Effector CD8-positive, alpha-beta T cell (primary cell): ENCODE measurements at regions not wholly inside any gene's neighbourhood (a gene's known extent, or its start where the extent isn't known, plus 50 kb on each side); places are given as distances from the start of the nearest gene placed in this dataset.

Experiments used
- DNase-seq: peaks from one replicate; lab custom pipeline; 2025; lab: John Stamatoyannopoulos, UW

DNA sequence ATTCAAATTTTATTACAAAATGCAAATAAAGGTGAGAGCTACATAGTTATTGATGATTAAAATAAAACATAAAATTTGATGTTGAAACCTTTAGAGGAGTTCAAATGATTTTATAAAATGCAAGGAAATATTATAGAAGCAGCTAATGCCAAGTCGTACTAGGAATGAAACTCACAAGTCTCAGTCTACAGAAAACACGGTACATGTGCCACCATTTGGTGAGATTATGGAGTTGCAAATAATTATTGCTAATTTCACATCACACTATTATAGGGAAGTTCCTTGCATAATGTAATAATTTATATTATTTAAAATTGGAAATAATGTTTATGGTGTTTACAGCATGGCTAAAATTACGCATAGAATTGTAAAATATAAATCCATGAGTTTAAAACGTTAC lies 1601.7 kb upstream of the TENM3 start:
- DNase-seq: no peak

DNA sequence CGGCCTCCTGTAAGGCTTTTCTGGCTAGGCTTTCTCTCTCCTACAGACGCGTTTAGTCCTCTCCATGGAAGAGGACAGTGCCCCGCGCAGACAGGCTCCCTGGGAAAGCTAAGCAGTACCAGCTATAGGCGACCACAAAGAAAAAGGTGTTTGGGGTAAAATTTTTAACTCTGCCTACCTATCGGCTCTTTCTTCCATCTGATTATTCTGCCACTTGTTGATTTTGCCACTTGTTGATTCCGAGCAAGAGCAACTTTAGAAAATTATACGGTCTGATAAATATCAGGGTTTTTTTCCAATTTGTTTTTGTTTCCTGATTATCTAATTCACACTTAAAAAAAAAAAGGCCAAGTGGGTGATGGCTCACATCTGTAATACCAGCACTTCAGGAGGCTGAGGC lies 1600.5 kb upstream of the TENM3 start:
- DNase-seq: no peak

DNA sequence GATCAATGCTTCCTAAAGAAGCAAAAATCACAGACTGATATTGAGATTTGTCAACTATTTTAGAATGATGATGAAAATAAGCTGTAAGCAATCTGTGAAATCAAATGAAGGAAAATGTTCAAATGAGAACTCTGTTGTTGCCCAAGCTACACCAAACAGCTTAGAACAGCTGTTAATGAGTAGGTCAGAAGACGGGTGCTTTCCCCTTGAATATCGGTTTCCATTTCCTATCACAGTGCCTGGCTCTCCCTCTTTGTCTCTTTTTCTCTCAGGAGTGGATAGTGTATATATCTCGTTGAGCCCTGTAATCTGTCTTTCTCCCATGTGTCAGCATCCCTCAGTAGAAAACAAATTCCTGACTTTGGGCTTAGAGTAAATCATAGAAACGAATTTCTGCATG lies 1592.9 kb upstream of the TENM3 start:
- DNase-seq: no peak

DNA sequence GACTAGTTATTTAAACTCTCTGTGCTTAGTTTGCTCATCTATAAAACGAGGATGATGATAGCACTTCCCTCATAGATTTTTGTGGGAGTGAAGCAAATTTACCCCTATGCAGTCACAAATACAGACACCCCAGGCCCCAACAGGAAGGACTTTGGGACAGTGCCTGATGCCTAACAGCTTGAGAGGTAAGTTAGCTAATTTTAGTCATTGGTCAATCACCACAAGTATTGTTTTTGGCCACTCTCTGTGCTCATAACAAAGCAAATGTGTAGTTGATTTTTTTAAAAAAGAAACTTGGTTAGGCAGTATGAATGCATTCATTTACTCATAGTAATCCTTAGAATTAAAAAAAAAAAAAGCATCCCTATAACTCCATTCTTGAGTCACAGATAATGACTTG lies 1590.7 kb upstream of the TENM3 start:
- no peak for DNase-seq

DNA sequence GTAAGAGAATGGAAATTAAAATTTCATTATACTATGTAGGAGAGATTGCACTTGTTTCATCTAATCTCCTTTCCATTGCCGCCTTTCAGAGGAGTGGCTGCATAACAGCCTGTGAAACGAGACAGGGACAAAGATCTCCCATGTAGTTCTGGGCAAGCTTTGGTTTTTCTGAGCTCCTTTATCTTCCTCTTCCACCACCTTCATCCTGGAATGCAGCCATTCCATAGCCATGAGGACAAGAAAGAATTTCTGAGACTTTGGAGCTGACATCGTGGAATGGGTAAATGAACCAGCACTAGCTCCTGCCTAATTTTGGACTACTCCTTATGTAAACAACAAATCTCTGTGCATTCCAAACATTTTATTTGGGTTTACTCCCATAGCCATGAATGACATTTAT lies 1587.3 kb upstream of the TENM3 start:
- DNase-seq: no peak

DNA sequence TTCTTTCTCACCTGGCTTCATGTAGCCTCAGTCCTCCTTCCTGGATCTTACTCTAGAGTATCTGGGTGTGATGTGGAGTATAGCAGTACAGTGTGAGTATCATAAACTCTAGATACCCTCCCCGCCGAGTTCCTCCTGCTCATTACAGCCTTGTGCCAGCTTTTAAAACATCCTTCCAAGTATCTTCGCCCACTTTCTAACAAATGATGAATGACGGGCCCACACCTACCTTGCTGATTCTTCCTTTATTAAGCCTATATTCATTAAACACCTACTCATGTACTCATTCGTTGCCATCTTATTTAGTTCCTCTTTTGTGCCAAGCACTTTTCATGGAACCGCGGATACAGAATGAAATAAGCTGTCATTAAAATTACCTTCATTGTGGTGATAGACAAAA lies 1585.3 kb upstream of the TENM3 start:
- no peak for DNase-seq

DNA sequence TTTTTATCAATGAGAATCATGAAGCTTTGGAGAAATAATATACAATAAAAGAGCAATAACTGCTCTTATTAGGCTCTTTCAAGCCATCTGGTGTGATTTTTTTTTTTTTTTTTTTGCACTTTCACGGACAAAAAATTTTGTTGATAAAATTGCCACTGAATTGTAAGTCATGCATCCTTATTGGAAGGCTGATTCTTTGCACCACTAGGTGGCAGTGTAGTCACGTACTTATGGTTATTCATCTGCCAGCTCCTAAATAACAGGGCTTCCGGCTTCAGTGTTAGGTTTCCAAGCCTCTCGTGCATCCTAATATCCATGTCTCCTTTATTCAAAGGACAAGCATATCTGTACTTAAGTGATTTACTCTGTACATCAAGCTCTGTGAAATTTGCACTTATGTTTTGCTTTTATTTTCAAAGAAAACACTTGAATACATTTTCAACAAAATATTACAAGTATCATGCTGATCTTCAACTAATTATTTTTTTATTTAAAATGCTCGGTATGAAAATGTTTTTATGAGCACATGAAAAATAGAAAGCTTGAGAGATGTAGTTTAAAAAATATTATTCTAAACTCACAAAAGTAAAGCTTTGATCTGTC lies 1578.3 kb upstream of the TENM3 start:
- DNase-seq: peak; percentile 22

DNA sequence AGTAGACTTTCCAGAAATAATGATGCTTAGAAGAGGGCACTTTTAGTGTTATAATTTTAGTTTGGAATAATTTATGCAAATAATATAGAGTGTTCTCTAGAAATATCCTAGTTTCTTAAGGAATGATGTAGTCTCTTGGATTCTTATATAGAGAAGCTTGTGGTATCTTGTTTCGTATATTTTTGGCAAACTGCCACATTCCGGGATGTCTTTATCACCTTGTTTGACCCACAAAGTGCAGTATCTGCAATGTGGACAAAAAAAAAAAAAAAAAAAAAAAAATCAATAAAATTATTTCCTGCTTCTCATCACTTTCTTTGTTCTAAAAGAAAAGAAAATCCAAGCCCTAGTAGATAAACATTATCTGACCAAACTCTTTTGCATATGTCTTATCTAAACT lies 1577.7 kb upstream of the TENM3 start:
- no peak for DNase-seq

DNA sequence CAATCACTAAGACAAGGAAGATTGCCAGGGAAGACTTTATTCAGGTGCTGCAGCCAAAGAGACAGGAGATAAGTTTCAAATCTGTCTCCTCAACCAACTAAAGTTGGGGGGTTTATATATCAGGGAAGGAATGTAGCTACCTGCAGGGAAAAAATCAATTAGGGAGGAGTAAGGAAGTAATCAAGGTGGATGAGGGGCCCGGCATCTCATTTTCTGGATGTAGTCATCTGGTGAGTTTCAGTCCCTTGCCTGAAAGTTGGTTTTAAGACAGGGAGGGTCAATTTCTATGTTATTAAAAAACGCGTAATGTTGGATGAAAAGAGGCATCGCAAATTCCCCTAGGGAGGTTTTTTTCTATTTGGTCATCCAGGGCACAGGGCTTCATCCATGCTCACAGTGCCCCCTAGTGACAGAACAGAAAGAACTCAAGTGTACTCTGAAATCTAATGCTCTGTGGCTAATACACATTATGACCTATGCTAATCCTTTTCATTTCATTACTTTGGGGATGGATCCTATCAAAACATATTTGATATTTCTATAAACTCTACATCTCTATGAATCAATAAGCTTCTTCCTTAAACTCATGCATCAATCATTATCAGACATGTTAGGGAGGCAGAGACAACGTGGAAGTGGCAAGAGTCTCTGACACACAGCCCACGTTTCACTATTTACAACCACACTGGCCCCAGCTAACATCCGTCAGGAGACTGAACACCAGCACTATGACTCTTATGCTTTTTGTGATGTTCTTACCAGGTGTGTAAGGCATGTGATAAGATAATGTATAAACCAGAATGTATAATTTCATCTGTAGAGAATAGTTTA lies 1577.0 kb upstream of the TENM3 start:
- no peak for DNase-seq

DNA sequence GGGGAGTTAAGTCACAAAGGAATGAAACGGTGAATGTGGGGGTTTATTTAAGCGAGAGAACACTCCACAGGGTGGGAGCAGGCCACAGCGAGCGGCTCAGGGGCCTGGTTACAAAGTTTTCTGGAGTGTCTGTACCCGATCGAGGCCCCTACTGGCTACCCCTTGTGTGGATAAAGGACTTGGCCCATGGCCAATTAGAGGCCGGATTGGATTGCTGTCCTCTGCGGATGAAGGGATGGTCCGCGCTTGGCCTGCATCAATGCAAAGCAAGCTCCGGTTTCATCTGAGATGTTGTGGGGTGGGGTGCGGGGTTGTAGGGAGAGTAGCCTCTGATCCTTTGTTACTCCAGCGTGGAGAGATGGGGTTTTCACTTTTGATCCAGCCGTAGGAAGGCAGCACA lies 1574.5 kb upstream of the TENM3 start:
- no peak for DNase-seq

DNA sequence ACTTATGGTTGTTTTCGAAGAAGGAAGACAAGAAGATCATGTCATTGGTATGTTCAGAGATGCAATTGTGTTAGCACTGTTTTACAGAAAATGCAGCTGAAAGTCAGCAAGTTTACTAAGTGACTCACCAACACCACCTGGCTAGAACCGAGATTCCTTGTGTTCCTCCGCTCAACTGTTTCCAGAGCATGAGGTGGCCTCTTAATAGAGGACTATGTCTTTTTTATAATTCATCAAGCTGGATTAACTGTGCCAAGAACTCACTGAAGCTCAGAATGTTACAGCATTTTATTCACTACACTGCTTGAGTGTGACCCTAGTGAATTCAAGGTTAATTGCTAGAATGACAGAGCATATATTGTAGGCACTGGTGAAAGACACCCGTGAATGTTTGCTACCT lies 1573.5 kb upstream of the TENM3 start:
- no peak for DNase-seq

DNA sequence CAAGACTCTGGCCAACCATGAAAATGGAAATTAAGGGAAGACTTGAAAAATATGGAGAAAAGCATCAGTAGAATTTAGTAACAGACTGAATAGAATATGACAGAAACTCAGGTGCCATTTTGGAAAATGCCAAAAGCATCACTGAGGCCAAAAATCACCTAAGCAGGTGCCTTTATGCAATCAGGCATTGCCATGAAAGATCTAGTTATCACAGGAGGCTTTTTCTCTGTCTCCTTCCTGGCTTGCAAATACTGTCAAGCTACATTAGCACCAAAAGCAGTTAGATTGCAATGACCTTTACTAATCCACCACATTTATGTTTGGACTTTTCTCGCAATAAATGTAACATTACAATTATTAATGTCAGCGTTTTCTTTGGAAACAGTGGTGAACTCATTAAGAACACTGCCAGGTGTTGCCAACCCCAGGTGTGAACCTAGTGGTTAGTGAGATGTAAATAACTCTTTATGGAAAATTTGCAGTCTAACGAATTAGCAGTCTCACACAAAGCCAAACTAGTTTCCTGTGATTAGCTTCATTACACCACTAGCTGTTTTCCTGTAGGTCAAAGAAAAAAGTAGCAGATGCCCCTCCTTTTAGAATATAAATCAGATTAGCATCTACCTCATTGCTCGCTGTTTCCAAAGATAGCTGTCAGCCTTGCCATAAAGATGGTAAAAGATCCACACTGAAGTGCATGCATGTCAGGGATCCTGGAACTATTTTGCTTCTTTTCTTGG lies 1568.4 kb upstream of the TENM3 start:
- DNase-seq: no peak

DNA sequence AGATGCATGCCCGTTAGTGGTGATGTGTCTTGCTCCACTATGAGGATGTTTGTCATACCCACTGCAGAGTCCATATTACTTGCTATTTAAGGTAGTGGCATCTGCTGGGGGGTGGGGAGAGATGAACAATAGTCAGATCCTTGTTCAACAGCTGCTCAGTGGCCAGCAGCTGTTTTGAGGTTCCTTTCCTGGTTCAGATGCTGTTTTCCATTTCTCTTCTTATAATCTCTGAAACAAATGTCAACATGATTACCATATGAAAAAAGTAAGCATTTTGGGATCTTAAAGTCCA lies 1567.9 kb upstream of the TENM3 start:
- DNase-seq: no peak

DNA sequence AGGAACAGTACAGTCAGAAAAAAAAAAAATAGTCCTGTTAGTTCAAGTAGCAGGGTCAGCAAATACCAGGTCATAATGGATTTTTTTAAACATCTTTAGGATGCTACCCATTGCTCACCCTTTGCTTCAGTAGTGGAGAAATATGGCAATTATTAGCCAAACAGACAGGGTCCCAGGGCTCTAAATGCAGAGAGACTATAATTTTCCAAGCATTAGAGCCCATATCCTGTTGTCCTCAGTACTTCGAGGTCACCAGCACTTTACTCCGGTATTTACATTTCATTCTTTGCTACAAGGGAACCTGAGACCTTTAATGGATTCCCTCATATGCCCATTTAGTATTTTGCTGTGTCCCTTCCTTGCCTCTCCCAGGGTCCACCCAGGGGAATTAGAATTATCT lies 1562.9 kb upstream of the TENM3 start:
- no peak for DNase-seq

DNA sequence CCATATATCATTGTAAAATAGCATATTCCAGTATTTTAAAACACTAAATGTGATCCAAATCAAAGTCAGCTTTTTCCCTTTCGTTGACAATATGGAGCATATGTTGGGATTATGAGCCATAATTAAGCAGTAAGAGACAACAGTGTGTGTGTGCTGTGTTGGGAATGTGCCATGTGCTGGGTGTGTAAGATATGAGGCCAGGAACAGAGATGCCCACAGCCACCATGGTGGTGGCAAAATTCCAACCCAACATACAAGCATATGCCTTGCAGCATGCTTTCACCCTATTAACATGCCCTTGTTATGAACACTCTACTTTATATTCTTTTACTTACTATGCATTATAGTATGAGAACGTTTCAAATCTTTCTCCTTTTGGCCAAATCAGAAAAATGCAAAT lies 1560.4 kb upstream of the TENM3 start:
- no peak for DNase-seq

DNA sequence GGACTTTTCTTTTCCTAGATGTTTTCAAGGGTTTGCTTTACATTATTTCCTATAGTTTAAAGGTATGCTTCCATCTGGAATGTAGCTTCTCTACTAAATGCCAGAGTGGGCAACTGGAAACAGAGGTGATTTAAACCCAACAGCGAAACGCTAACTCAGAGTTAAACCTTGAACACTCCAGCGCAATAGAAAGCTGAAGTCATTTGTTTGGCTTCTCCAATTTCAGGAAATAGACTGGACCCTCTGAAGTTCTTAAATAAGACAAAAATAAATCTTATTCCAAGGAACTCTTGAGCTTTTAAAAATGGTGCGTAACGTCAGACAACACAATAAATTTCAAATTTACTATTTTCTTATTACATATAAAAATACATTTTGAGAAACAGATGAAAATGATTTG lies 1560.0 kb upstream of the TENM3 start:
- DNase-seq: no peak

DNA sequence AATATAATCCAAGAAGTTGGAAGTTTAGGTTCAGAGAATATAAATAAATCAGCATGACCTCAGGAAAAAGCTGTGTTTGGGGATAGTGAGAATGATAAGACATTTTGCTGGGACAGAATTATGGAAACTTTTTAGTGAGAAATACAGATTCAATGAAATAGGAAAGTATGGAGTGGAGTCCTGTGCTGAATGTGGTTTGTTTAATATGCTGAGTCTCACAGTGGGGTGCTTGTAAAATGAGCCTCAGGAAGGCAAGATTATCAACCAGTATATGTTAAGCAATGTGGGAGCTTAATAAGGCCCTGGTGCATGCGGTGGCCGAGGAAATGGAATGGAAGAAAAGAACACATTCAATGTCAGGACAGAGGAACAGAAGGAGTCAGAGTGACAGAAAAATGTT lies 1554.7 kb upstream of the TENM3 start:
- DNase-seq: no peak

DNA sequence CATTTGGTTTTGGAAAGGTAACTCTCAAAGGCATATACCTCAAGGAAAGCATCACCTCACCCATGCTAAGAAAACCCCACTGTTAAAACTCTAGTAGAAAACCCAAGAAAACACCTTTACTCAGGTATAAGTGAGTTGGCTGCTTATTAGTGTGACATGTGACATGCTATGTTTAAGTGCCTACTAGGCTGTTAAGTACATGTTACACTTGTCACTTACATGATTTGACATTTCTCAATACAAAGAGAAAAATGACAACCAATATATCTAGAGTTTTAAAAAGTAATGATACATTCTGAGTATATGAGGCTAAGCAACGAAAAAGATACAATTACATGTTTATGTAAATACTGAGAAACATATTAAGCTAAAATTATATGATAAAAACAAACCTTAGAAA lies 1548.3 kb upstream of the TENM3 start:
- no peak for DNase-seq

DNA sequence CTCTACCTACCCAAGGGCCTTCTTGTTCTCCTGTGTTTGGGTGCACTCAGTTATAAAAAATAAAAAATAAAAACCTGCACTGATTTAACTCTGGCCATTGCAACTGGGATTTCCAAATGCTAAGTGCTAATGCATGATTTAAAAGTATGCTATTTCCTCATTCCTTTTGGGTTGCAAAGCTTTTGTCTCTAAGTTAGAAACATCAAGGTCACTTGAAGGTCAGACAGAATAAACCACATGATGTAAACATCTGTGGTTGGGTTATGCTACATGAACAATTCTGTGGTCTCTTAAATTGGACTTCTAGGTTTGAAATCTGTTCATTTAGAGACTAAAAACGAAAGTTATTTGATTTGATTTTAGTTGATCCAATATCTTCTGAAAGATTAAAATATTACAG lies 1547.4 kb upstream of the TENM3 start:
- no peak for DNase-seq

DNA sequence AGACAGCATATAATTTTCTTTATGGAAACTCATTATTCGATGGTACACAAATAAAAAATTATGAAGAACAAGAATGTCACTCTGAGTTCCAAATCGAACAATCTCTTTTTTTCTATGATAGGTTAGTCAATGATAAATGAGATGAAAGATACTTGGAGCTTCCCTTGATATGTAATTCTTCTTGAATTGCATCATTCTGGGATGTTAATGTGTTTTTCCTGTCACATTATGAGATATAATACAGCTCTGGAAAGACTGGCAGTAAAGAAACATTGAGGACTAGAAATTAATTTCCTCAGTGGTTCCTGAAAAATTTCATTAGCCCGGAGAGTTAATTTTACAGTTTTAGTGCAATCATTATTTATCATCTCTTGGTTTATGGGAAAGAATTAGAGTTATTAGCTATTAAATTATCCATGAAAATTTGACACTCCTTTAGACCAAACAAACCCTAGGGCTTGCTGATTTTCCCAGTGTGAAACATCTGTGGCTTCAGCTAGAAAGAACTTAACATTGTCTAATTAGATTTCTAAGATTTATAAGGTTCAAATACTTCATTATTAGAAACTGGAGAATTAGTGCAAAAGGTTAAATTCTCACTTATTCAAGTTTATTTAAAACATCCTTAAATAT lies 1546.6 kb upstream of the TENM3 start:
- DNase-seq: no peak

DNA sequence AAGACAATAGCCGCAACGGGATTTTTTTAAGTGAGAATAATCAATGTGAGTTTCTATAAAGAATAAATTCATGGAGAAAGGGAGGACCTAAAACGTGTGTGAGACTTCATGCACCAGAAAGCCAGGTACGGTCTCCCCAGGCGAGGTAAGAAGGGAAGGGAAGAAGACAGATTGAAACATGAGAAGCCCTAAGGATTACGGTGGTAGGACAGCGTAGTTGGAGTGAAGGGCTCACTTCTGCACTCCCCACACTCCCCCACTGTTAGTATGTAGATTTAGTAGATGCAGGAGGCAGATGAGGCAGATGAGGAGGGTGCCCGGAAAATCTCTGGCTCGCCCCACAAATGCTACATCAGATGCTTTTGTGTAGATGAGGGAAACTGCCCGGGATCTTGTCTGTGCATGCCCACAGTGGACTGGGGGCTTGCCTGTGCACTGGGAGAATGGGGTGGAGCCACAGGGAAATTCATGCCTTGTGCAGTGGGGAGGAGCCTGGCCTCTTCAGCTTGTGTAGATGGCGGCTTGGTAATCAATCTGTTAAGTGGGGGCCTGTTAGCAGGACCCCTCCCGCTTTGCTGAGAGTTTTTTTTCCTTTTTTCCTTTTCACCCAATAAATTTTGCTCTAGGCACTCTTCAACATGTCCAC lies 1544.5 kb upstream of the TENM3 start:
- no peak for DNase-seq

DNA sequence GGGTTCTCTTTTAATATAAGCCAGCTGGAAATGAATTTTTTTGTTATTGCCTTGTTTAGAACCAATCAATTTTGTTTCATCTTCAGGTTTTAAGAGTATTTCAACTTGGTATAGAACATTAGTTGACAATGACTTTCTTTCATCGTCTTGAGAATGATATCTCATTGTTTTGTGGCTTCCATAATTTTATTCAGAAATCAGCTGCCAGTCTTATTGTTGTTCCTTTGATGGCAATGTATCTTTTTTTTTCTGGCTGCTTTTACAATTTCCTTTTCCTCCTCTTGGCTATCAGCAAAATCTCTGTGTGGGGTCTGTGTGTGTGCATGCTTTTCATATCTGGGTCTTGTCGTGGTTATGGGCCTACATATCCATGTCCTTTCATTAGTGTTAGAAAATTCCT lies 1536.4 kb upstream of the TENM3 start:
- DNase-seq: no peak
